HUDEP-2 (cell line): ENCODE measurements at regions not wholly inside any gene's neighbourhood (a gene's known extent, or its start where the extent isn't known, plus 50 kb on each side); places are given as distances from the start of the nearest gene placed in this dataset.
"Not testable (repeated sequence)": the region's sequence is repeated elsewhere in the genome, so short reads cannot be mapped to it uniquely, and the experiment has no call there.

Experiments used
- DNase-seq, 76 experiments: peaks; one replicate each; lab custom pipeline; 2025; ENCODE audit not compliant: unreplicated experiment in 76 of 76; lab: John Stamatoyannopoulos, UW

GRCh38 chr2:168300460-168300859 is 53.1 kb upstream of the STK39 start:
- DNase-seq, result no peak

- no peak for DNase-seq
These were observed 56.8 kb upstream of the STK39 start for GRCh38 chr2:168304024-168304681.

- DNase-seq, result no peak
These were observed 60.0 kb upstream of the STK39 start for GRCh38 chr2:168307379-168307778.

GRCh38 chr2:168310580-168310979 is 63.2 kb upstream of the STK39 start:
- DNase-seq, result no peak

- no peak for DNase-seq
These were observed 64.0 kb upstream of the STK39 start for GRCh38 chr2:168311261-168311910.

DNA sequence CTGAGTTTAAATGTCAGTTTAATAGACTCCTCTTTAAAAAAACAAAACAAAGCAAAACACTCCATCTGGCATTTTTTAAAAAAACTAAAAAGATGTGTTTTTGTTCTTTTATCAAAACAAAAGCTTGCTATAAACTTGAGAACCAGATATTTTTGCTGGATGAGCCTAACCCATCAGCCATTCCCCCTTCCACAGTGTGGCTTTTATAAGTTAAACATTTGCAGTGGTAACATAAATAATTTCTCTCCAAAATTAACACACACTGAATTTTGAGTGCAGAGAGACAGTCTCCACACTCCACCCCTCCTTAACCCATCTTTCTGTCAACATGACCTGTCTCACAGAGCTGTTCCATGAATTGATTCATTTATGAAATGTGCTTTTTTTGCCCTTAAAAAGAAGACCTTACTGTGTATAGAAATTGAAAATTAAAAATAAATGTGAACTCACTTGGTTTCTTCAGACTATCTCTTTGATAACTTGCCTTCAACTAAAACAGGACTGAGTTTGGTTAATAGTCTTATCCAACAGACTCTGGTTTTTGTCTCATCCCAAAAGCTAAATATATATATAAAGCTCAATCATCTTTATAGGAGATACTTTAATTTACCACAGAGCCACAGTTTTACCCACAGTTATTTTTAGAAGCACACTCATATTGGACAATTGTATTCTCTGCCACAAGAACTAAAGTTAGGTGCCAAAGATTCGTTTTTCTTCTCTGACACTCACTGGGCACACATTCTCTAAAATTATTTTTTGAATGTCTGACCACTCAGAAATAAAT is 64.8 kb upstream of the STK39 start:
- DNase-seq, result no peak

GRCh38 chr2:168314236-168314635 is 66.8 kb upstream of the STK39 start:
- DNase-seq, result no peak

DNA sequence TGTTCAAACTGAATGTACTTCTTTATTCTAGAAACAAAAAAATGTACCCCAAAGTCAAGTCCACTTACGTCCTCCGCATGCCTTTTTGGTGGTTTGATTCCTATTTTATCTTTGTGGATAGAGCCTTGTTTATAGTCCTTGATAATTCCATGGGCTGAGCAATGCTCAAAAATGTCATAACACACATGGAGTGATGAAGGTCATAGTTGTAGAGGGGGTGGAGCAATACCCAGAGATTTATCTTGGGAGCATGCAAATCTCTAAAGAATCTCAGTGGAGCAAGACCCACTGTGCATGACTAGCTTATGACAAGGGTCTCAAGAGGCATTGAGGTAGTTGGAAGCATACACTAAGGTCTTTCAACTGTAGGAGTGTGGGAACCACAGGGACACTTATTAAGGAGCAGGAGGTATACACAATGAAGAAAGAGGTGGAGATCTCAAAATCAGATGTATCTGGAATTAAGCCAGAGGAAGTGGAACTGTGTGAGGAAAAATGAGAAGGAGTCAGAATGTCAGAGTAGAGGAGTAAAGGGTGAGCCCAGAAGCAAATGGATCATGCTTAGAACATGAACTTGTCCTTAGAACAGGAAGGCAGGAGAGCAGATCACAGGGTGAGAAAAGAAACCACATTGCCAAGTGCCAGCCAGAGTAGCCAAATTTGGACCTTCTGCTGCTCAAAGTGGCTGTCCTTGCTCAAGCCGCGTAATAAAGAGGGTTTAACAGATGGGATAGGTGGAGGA is 68.1 kb upstream of the STK39 start:
- no peak for DNase-seq

- DNase-seq, result no peak
These were observed 68.7 kb upstream of the STK39 start for GRCh38 chr2:168316073-168316440.

DNA sequence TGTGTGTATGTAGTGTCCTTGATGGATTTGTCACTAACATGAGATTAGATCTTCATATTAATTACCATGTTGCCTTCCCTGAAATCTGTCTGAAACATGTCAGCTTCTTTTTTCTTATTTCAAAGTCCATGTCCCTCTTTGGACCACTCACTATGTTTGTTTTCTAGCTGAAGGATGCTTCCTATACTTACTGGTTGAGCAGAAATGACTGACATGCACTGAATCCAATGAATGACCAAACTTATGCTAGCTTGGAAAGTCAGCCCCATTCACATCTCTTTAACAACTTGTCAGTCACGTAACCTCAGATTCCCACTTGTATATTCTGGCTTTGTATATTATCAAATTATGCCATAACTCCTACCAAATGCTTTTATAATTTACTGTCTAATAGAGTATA is 69.9 kb upstream of the STK39 start:
- no peak for DNase-seq

GRCh38 chr2:168320267-168320666 is 72.9 kb upstream of the STK39 start:
- no peak for DNase-seq

- no peak for DNase-seq
These were observed 75.1 kb upstream of the STK39 start for GRCh38 chr2:168322325-168323007.

GRCh38 chr2:168323529-168324021 is 76.2 kb upstream of the STK39 start:
- DNase-seq, result no peak

- no peak for DNase-seq
These were observed 79.2 kb upstream of the STK39 start for GRCh38 chr2:168326572-168326971.

DNA sequence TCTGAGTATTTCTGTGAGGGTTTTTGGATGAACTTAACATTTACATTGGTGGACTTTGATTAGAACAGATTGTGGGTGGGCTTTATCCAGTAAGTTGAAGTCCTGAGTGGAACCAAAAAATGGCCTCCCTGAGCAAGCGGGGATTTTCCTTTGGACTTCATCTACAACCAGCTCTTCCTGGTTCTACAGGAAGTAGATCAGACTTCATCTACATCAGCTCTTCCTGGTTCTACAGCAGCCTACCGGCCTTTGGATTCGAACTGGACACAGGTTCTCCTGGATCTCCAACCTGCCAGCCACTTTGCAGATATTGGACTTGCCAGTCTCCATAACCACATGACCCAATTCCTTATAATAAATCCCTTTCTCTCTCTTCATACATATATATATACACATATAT is 79.9 kb upstream of the STK39 start:
- no peak for DNase-seq

DNA sequence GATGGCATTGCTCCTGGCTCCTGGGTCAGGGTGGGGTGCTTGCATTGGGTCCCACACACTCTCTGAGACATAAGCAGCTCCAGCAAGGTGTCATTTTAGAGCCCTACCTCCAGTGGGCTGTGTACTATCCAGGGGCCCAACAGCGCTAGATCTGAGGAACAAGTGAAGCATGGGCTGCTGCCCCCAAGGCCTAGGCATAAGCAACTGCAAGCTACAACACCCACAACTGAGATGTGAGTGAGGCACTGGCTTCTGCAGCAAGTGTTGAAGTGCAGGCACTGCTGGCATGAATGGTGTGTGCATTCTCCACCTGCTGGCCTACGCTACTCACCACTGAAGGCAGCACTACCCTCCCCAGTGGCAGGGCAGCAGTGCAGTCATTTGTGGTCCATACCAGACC is 81.0 kb upstream of the STK39 start:
- DNase-seq, result no peak

GRCh38 chr2:168330624-168331423 is 83.4 kb upstream of the STK39 start:
- no peak for DNase-seq

- not testable (repeated sequence) for DNase-seq
These were observed 87.9 kb upstream of the STK39 start for GRCh38 chr2:168335254-168335653.

DNA sequence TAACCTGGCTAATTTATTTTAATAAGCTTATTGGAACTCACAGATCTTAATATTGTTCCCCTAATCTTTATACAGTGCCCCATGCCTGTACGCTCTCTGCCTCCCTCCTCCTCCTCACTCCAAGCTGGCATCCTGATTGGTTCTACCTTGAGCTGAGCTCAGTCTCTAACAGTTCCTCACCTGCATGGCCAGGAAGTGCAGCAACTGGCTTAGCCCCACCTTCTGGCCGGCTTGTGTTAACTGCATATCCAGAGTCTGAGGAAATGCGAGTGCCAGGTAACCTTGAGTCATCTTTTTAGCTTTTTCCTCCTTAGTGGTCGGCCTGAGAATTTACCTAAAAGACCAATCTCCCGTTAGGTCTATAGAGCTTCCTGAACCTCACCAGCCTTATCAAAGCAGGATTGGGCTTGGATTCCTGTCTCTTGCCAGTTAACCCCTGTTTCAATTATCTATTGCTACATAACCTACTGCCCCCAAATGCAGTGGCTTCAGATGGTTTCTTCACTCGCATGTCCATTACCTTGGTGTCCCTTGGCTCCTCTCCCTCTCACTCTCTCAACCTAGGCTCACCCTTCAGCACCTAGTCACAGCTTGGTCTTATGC is 89.5 kb upstream of the STK39 start:
- DNase-seq, result no peak
